GM18507 (cell line): ENCODE measurements at regions not wholly inside any gene's neighbourhood (a gene's known extent, or its start where the extent isn't known, plus 50 kb on each side); places are given as distances from the start of the nearest gene placed in this dataset.
"Not testable (repeated sequence)": the region's sequence is repeated elsewhere in the genome, so short reads cannot be mapped to it uniquely, and the experiment has no call there.

Source experiments
- DNase-seq: peaks from one replicate; pipeline ENCODE4 v3.0.0; 2011; ENCODE audit warnings: low read depth; ENCODE audit not compliant: insufficient read length; ENCODE audit errors: extremely low spot score
- FAIRE-seq: peaks from 2 replicates; lab custom pipeline; 2011; peaks lifted over from hg19 to GRCh38; lab: Jason Lieb, UNC

DNA sequence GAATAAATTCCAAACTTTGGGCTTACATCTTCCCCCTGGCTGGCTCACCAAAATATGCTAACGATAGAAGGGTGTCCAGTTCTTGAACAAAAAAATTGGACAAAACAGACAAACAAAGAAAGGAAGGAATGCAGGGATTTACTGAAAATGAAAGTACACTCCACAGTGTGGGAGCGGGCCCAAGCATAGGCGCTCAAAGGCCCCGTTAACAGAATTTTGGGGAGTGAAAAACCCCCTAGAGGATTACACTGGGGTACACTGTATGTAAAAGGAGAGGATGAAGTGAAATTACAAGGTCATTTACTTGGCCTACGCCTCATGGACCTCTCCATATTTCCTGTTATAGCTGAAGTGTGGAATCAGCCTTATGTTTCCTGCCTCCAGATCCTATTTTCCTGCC, 899.7 kb downstream of the DSC3 start:
- FAIRE-seq (no peak), DNase-seq (no peak)

DNA sequence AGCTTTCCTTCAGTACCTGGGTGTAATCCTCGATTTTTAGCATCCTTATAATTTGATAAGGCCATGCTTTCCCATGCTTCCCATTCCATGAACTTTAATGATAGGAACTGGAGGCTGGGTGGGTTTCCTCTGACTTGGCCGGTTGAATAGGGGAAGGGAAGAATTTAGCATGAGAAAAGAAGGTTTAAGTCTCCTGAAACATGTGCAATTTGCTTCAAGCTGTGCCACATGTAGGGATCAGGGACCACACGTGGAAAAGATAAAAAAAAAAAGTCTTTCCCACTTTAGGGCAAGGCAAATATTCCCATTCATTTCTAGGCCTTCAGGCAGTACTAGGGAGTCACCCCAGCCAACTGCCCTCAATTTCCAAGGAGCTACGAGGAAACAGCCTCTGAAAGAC, 900.3 kb downstream of the DSC3 start:
- no peak for DNase-seq
- no peak for FAIRE-seq

DNA sequence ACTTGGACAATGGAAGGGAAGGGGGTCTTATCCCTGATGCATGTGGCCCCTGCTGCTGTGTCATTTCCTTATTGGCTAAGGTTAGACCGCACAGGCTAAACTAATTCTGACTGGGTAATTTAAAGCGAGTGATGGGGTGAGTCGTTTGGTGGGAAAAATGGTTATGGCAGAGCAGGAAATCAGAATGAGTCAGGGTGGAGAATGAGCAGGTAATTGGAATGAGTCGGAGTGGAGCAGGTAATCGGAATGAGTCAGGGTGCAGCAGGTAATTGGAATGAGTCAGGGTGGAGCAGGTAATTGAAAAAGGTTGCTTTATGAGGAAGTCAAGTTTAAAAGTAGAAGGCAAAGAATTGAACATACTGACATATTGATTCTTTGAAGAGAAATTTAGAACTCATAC, 901.0 kb downstream of the DSC3 start:
- DNase-seq = not testable (repeated sequence)

DNA sequence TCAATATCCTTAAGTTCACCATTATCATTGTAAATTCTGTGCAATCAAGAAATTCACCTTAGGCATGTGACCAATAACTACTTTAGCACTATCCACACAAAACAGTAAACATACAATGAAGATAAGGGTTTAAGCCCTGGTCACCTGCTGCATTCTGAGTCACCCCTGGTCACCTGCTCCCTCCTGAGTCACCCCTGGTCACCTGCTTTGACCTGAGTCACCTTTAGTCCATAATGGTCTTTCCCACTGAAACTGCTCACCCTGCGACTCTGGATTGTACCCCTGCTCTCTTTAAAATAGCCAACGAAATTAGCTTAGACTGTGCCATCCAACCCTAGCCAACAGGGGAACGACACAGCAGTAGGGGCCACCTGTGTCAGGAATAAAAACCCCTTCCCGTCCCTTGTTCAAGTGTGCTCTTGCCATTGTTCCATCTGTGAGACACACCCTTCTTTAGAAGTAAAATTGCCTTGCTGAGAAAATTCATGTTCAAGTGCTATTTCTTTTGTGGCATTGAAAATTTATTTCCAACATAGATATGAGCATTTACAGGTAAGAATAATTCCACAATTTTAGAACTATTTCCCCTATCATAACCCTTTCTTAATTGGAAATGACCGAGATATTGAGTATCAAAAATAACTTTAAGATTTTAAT, 902.8 kb downstream of the DSC3 start:
- DNase-seq (no peak), FAIRE-seq (no peak)

More for the DNA sequence above, 901.0 kb downstream of the DSC3 start:
- FAIRE-seq = not testable (repeated sequence)

DNA sequence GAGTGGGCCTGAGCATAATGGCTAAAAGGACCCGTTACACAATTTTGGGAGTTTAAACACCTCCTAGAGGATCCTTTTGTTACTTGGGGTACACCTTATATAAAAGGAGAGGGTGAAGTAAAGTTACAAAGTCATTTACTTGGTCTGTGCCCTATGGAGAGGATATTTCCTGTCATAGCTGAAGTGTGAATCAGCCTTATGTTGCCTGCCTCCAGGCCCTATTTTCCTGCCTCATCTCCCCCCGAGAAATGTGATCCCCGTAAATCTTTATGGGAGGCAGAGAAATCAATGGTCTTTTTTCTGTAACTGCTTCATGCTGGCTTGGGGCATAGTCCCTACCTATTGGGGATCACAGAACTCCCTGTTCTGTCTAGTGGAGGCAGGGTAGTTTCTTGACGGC, 906.6 kb downstream of the DSC3 start:
- DNase-seq (no peak), FAIRE-seq (no peak)

DNA sequence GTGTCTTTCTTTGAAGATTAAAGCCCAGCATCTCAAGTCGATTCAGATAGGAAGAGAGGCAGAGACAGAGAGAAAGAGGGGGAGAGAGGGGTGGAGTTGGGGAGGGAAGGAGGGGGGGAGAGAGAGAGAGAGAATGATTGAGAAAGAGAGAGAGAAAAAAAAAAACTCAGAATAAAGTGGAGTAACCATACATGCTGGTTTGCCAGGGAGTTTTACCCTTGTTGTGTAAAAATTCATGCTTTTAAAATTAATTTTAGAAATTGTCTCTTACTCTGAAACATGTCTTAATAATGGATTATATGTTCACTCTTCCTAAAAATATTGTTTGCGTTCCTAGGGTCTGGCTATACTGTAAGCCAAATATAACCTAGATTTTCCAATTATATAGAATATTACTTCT, 908.5 kb downstream of the DSC3 start:
- FAIRE-seq (no peak), DNase-seq (no peak)

DNA sequence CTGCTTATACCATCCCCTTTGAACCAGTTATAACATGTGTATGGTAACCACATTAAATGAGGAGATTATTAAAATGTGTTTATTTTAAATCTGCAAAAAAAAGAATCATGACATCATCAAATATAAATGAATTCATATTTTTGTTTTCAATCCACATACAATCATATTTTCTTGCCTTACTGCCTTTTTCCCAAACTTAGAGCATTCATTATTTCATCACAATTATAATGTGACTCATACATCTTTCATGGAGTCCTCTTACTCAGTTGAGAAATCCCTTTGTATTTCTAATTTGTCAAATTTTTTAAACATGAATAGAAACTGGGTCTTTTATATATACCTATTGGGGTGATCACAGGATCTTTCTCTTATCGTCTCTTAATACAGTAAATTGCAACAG, 909.6 kb downstream of the DSC3 start:
- DNase-seq (no peak), FAIRE-seq (no peak)

DNA sequence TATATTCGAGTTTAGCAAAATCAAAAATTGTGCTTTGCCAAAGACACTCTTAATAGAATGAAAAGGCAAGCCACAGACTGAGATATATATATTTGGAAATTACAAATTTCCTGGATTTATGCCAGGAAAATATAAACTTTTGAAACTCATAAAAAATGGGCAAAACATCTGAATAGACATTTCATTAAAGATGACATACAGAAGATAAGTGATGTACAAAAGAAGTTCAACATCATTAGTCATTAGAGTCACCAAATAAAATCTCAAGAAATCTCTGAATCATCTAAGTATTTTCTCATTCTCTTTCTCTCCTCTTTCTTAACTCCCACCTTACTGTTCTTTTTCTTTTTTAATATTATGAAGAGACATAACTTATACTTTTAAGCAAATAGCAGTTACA, 921.1 kb downstream of the DSC3 start:
- DNase-seq (no peak), FAIRE-seq (no peak)

DNA sequence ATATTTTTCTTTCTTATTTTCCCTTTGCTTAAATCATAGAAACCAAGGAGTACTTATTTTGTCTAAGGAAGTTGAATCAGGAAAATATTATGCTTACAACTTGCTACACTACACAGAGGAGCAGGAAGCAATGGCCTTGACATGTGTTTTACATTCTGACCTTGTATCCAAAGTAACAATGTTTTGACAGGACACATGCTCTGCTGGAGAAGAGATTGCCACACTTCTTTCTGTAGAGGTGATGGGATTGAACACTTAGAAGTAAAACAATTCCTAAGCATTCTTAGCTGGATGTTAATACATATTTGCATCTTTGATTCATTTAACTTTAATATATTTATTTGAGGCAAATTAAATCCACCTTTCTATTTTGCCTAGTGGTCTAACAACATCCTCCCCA, 929.1 kb downstream of the DSC3 start:
- FAIRE-seq = no peak
- DNase-seq = no peak

DNA sequence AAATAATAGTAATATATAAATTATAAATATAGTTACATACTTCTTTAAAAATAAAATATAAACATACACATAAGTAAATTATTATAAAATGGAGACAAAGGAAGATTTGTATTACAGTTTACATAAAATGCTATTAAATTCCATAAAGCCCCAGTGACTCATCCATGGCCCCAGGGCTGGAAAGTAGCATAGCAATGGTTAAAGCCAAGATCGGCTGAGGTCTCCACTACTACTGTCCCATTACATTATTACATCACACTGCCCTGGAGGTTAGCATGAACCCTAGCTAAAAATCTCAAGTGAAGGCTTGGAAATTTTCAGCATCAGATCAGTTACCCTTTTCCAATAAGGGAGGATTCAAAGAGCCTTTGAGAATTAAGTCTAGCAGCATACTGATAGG, 936.2 kb downstream of the DSC3 start:
- FAIRE-seq = no peak
- DNase-seq = no peak

DNA sequence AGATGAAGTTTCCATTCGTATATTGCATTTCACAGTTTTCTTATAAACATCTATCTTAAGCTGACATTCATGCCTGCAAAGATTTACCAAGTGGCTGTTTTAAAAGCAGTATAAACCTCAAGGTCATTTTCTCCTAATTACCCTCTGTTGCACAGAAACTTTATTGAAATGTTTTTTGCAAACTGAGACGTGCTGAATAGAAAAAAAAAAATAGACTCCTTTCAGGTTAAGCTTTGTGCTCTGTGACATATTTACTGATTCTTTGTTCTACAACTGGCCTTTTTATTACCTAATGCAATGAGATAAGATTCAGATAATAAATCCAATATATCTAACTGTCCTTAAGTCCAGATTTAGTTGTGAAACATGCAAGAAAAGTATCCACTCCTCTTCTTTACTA, 938.7 kb downstream of the DSC3 start:
- FAIRE-seq (no peak), DNase-seq (no peak)

DNA sequence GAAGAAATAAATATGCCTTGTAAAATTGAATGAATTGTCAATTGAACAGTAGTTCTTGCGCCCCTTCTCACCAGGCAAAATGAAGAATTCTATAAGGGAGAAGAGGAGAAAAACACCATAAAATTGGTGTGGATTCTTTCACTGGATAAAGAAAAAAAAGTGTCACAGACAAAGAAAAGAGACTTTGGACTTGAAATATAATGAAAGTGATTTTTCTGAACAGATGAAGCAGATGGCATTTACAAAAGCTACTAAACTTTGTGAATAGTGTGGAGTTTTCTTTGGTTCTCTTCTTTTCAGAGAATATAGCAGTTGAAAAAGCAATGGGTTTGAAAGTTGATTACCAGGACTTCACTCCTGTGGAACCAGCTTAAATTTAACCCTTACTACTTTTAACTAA, 945.7 kb downstream of the DSC3 start:
- DNase-seq (no peak), FAIRE-seq (no peak)

DNA sequence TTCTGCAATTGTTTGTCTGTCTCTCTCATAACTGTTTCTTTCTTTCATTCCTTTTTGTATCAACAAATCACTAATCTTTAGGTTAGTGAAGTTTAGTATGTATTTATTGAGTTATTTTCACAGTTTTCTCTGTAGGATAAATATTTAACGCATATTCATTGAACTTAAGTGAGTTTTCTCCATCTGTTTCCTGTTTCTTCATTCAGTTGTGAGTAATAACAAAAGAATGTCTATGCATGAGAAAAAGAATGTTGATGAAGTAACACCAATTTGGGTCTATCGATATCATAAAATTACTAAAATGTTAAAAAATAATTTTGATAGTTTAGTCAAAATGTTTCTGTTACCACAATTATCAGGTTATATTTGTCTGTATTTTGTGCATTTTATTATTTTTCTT, 948.0 kb downstream of the DSC3 start:
- DNase-seq = no peak
- no peak for FAIRE-seq

DNA sequence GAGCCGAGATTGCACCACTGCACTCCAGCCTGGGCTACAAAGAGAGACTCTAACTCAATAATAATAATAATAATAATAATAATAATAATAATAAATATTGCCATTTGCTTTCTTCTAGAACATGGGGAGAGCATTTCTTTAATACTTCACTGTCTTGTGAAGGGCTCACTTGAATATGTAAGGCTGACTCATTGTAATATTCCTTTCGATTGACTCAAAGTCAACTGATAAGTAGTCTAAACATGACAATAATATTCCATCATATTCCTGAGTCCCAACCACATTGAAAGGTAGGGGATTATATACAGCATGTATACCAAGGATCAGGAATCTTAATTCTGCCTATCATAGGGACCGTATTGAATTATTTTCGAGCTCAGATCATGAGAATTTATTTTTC, 949.2 kb downstream of the DSC3 start:
- DNase-seq (no peak), FAIRE-seq (no peak)

DNA sequence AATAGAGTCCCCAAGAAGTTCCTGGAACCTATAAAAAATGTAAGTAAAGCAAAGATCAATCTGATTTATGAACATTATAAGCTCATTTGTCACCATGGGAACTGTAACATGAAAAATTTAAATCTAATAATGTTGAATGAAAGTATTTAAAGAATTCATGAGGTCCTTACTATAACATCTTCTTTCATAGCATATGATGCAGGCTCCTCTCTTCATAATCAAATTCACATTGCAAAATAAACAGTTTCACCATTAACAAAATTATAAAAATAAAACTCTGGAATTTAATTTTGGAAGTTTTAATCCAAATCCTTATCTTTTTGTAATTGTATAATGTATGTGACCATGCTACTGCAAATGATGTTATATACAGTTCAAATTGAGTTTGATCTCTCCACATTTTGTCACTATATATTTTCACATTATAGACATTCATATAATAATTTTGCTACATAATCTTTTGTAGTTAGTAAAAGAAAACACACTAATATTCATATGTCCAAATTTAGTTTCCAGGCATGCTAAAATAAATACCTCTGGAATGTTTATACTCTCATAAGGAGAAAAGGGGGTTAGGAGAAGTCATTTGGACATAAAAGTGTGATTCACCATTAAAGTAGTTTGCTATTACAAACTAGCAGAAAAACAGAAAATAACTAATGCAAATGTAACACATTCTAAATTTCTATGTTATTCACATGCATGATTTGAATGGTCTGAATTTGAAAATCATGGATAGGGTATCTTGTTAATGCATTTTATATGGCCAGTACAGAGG, 954.1 kb downstream of the DSC3 start:
- no peak for FAIRE-seq
- no peak for DNase-seq

DNA sequence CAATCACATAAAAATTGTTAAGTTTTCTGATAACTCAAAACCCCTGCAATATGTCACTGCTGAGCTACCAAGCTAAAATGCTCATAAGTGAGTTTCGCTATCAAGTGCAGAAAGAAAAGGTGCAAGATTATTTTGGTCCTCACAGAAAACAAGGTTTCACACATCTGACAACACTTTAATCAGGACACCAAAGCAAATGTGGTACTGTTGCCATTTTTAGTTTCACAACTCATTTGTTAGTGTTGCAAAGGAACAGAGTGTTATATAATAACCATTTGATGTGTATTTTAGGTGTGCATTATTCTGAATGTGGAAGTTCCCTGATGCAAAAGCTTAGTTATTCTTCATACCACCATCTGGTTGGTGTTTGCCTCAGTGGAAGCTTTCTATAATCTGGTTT, 956.2 kb downstream of the DSC3 start:
- FAIRE-seq = no peak
- no peak for DNase-seq

DNA sequence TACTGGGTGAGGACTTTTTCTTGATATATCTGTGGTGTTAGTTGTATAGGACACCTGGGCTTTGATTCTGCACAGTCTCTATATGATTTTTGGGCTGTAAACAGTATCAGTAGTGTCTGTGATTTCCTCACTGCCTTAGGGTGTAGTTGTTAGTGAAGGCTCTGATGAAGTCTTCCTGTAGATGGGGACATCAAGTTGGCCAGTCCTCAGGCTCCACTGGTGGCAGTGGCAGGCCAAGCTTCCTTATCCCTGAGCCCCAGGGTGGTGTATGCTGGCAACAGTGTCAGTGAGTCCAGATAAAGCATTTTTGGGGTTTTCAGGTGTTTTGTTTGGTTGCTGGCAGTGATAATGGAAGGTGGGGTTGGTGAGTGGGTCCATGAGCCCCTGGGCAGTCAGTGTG, 961.4 kb downstream of the DSC3 start:
- DNase-seq = no peak

DNA sequence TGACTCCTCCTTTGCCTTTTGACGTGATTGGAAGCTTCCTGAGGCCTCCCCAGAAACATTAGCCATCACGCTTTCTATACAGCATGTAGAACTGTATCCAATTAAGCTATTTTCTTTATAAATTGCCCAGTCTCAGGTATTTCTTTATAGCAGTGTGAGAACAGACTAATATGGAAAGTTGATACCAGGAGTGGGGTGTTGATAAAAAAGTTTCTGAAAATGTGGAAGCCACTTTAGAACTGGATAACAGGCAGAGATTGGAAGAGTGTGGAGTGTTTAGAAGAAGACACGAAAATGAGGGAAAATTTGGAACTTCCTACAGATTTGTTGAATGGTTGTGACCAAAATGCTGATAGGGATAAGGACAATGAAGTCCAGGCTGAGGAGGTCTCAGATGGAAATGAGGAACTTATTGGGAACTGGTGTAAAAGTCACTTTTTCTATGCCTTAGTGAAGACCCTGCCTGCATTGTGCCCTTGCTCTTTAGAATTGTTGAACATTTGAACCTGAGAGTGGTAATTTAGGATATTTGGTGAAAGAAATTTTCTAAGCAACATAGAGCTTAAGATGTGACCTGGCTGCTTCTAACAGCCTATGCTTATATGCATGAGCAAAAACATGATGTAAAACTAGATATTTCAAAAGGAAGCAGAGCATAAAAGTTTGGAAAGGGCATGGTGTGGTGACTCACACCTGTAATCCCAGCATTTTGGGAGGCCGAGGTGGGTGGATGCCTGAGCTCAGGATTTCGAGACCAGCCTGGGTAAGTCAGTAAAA, 969.7 kb downstream of the DSC3 start:
- DNase-seq = no peak
- no peak for FAIRE-seq

More for the DNA sequence above, 961.4 kb downstream of the DSC3 start:
- FAIRE-seq = no peak

DNA sequence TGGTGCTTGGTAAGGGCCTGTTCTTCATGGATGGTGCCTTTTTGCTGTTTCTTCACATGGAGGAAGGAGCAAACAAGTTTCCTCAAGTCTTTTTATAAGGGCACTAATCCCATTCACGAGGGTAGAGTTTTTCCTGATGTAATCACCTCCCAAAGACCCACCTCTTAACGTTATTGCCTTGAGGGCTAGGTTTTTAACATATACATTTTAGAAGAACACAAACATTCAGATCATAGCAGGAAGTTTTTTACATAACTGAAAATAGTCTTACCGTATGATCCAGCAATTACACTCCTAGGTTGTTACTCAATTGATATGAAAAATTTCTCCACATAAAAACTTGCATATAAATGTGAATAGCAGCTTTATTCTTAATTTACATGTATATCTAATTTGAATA, 976.3 kb downstream of the DSC3 start:
- FAIRE-seq (no peak), DNase-seq (no peak)

DNA sequence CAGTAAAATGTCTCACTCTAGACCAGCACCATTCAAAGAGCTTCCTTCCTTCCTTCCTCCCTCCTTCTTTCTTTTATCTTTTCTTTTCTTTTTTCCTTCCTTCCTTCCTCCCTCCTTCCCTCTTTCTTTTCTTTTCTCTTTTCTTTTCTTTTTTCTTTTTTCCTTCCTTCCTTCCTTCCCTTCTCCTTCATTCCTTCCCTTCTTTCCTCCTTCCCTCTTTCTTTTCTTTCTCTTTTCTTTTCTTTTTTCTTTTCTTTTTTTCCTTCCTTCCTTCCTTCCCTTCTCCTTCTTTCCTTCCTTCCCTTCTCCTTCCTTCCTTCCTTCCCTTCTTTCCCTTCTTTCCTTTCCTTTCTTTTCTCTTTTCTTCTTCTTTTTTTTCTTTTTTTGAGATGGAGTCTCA, 985.1 kb downstream of the DSC3 start:
- FAIRE-seq = no peak
- no peak for DNase-seq

DNA sequence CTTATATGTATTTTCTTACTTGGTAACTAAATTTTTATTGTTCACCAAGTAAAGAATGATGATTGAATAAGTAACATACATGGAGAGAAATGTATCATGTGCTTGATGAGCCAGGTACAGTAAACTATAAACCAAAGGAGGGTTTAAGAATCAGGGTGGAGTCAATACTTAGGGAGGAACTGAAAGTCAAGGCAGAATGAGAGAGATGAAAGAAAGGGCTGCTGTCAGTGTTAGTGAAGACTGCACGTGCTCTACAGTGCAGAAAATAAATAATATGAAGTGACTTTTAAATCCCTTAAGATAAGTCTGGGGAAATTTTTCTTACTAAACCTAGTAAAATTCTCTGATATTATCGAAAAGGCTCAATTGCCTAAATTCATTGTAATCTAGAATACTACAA, 986.0 kb downstream of the DSC3 start:
- no peak for DNase-seq
- FAIRE-seq = no peak
